ENCODE measurements at regions not wholly inside any gene's neighbourhood (a gene's known extent, or its start where the extent isn't known, plus 50 kb on each side); places are given as distances from the start of the nearest gene placed in this dataset.
"Not testable (repeated sequence)": the region's sequence is repeated elsewhere in the genome, so short reads cannot be mapped to it uniquely, and the experiment has no call there.

- no peak overlapping the region for H3K27ac Mint-ChIP-seq
- H3K9me3 Mint-ChIP-seq, result peaks cover 18% of the 10 kb centered on the region
- H3K36me3 Mint-ChIP-seq (ENCODE audit: low read depth), result no peaks in the 10 kb centered on the region
- H3K4me3 Mint-ChIP-seq, result no peak overlapping the region
- H3K27me3 Mint-ChIP-seq (ENCODE audit: low read depth), result peaks cover 4% of the 10 kb centered on the region
- peaks cover 2% of the 10 kb centered on the region for H3K4me1 Mint-ChIP-seq (ENCODE audit: low read depth)
Observed at GRCh38 chr5:34416501-34417008, 239.6 kb upstream of the RAI14 start.

GRCh38 chr5:34420191-34420590 lies 235.9 kb upstream of the RAI14 start:
- not testable (repeated sequence) for H3K4me3 Mint-ChIP-seq; H3K36me3 Mint-ChIP-seq (ENCODE audit: low read depth); H3K27ac Mint-ChIP-seq; H3K27me3 Mint-ChIP-seq (ENCODE audit: low read depth); H3K4me1 Mint-ChIP-seq (ENCODE audit: low read depth)
- H3K9me3 Mint-ChIP-seq, result peaks cover 18% of the 10 kb centered on the region

DNA sequence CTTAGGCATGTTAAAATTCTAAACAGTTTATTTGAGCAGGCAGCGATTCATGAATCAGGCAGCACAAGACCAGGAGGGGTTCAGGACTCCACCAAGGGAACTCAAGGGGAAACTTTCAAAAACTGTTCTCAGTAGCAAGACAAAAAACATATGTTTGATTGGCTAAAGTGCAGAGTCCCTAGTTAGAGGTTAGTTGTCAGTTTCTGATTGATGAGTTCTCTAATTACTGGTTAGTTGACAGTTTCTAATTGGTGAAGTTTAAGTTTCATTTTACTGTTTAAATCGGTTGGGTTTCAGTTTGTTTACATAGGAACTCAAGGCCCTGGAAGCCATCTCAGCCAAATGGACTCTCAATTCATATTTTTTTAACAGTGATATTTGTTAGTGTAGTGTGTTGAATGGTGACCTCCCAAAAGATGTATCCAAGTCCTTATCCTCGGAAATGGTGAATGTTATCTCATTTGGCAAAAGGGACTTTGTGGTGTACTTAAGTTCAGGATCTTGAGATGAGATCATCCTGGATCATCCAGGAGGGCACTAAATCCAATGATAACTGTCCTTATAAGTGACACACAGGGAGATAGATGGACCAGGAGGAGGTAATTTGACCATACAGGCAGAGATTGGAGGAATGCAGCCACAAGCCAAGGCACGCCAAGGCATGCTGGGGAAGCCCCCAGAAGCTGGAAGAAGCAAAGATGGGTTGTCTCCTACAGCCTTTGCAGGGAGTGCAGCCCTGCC lies 219.2 kb upstream of the RAI14 start:
- H3K4me3 Mint-ChIP-seq, result no peak overlapping the region
- peaks cover 3% of the 10 kb centered on the region for H3K9me3 Mint-ChIP-seq
- H3K27ac Mint-ChIP-seq, result no peak overlapping the region
- no peaks in the 10 kb centered on the region for H3K27me3 Mint-ChIP-seq (ENCODE audit: low read depth)
- no peaks in the 10 kb centered on the region for H3K4me1 Mint-ChIP-seq (ENCODE audit: low read depth)
- H3K36me3 Mint-ChIP-seq (ENCODE audit: low read depth), result no peaks in the 10 kb centered on the region

DNA sequence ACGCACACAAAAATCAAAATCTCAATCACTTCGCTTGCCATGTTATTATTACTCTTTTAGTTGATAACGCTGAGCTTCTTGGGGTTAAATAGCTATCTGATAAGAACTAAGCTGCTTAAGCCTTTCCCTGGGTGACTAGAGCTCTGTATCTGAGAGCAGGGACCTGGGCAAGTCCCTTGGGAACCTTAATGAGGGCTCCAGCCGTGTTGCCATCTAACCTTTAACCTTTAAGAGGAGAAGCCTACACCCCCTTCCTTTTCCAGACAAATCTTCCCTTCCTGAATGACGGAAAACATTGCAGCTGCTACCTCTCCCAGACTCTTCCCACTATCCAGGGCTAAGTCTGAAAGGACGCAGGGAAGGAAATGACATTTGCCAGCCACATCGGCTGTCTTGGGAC lies 216.5 kb upstream of the RAI14 start:
- Mint-ChIP-seq H3K36me3 (ENCODE audit: low read depth) (no peaks in the 10 kb centered on the region), H3K4me3 (no peak overlapping the region), H3K27ac (no peak overlapping the region), H3K9me3 (peaks cover 3% of the 10 kb centered on the region), H3K4me1 (ENCODE audit: low read depth) (no peaks in the 10 kb centered on the region), H3K27me3 (ENCODE audit: low read depth) (no peaks in the 10 kb centered on the region)

DNA sequence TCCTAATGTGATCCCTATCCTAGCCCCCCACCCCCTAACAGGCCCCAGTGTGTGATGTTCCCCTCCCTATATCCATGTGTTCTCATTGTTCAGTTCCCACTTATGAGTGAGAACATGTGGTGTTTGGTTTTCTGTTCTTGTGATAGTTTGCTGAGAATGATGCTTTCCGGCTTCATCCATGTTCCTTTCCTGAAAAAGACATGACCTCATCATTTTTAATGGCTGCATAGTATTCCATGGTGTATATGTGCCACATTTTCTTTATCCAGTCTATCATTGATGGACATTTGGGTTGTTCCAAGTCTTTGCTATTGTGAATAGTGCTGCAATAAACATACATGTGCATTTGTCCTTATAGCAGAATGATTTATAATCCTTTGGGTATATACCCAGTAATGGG lies 214.4 kb upstream of the RAI14 start:
- not testable (repeated sequence) for H3K4me1 Mint-ChIP-seq (ENCODE audit: low read depth); H3K4me3 Mint-ChIP-seq; H3K27ac Mint-ChIP-seq; H3K27me3 Mint-ChIP-seq (ENCODE audit: low read depth); H3K9me3 Mint-ChIP-seq; H3K36me3 Mint-ChIP-seq (ENCODE audit: low read depth)

- H3K4me1 Mint-ChIP-seq (ENCODE audit: low read depth), result no peaks in the 10 kb centered on the region
- no peak overlapping the region for H3K4me3 Mint-ChIP-seq
- H3K36me3 Mint-ChIP-seq (ENCODE audit: low read depth), result no peaks in the 10 kb centered on the region
- H3K9me3 Mint-ChIP-seq, result no peaks in the 10 kb centered on the region
- H3K27ac Mint-ChIP-seq, result no peak overlapping the region
- no peaks in the 10 kb centered on the region for H3K27me3 Mint-ChIP-seq (ENCODE audit: low read depth)
Observed at GRCh38 chr5:34447424-34447823, 208.7 kb upstream of the RAI14 start.

DNA sequence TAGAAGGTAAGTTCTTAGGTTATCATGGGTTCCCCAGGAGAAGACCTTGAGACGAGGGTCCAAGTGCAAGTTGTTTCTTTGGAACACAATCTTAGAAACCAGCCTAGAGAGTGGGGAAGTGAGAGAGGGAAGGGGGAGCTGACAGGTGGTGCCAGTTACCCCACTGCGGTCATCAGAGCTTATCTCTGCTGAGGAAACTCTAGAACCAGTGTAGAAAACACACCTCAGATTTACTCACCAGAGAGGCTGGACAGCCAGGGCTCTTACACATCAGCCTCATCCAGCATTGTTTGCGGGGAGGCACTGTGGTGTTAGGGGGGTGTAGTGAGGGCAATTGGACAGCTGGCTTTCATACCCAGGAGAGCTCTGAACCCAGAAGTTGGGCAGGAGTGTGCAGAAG lies 206.5 kb upstream of the RAI14 start:
- no peak overlapping the region for H3K27ac Mint-ChIP-seq
- H3K4me3 Mint-ChIP-seq, result no peak overlapping the region

GRCh38 chr5:34450338-34450737 lies 205.8 kb upstream of the RAI14 start:
- H3K9me3 Mint-ChIP-seq, result no peaks in the 10 kb centered on the region
- H3K4me3 Mint-ChIP-seq, result no peak overlapping the region
- no peaks in the 10 kb centered on the region for H3K4me1 Mint-ChIP-seq (ENCODE audit: low read depth)
- H3K36me3 Mint-ChIP-seq (ENCODE audit: low read depth), result no peaks in the 10 kb centered on the region
- H3K27ac Mint-ChIP-seq, result no peak overlapping the region
- no peaks in the 10 kb centered on the region for H3K27me3 Mint-ChIP-seq (ENCODE audit: low read depth)

More for the DNA sequence above, 206.5 kb upstream of the RAI14 start:
- Mint-ChIP-seq H3K27me3 (ENCODE audit: low read depth) (no peaks in the 10 kb centered on the region), H3K4me1 (ENCODE audit: low read depth) (no peaks in the 10 kb centered on the region), H3K36me3 (ENCODE audit: low read depth) (no peaks in the 10 kb centered on the region), H3K9me3 (no peaks in the 10 kb centered on the region)

DNA sequence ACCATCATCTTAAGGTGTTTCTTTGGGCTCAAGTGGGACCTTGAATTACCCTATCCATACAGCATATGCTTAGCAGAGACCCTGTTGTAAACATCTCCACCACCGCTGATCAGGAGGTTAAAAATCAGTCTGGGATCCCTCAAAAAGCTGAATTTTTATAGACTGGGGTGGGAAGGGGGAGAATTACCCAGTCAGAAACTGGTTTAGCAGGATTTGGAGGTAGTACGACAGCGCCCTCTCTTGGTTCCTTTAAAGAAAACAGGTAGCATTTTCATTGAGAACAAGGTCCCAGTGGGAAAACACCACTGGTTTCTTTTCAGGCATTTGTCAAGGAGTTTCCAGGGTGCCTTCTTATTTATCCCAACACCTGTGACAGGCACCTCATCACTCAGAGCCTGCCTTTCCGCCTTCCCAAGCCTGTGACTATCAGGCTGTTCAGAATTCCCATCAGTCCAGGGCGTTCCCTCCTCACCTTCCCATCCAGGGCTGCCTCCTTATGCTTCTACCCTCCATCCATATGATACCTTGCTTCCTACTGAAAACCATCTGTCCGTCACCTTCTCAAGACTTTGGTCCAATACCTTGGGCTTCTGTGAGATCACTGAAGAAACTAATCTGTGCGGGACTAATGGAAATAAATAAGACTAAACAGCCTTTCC lies 203.8 kb upstream of the RAI14 start:
- Mint-ChIP-seq H3K9me3 (no peaks in the 10 kb centered on the region), H3K36me3 (ENCODE audit: low read depth) (no peaks in the 10 kb centered on the region), H3K4me3 (no peak overlapping the region), H3K4me1 (ENCODE audit: low read depth) (no peaks in the 10 kb centered on the region), H3K27me3 (ENCODE audit: low read depth) (peaks cover 4% of the 10 kb centered on the region), H3K27ac (no peak overlapping the region)

GRCh38 chr5:34455098-34455497 lies 201.0 kb upstream of the RAI14 start:
- Mint-ChIP-seq H3K4me3 (no peak overlapping the region), H3K4me1 (ENCODE audit: low read depth) (no peaks in the 10 kb centered on the region), H3K27me3 (ENCODE audit: low read depth) (peaks cover 4% of the 10 kb centered on the region), H3K9me3 (peaks cover 4% of the 10 kb centered on the region), H3K36me3 (ENCODE audit: low read depth) (peaks cover 2% of the 10 kb centered on the region), H3K27ac (no peak overlapping the region)

DNA sequence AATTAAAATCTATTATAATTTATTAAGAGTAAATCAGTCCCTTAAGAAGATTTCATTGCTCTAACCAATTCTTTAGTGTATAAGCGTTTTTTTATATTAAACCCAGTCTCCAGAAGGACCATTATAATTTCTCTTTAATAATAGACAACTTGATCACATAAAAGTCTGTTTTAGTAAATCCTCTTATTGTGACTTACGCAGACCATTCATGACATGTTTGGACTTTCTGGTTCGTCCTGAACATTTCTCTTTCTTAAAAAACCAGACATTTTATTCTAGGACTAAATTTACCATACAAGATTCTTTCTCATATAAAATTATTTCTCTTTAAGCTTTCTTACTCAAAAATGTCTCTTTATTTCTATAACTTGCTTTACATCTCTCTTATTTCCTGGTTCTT lies 196.2 kb upstream of the RAI14 start:
- Mint-ChIP-seq H3K9me3 (peaks cover 21% of the 10 kb centered on the region), H3K27me3 (ENCODE audit: low read depth) (peaks cover 4% of the 10 kb centered on the region), H3K4me1 (ENCODE audit: low read depth) (no peaks in the 10 kb centered on the region), H3K4me3 (no peak overlapping the region), H3K36me3 (ENCODE audit: low read depth) (peaks cover 2% of the 10 kb centered on the region), H3K27ac (no peak overlapping the region)

- Mint-ChIP-seq H3K27me3 (ENCODE audit: low read depth) (peaks cover 6% of the 10 kb centered on the region), H3K4me1 (ENCODE audit: low read depth) (peaks cover 2% of the 10 kb centered on the region), H3K9me3 (peaks cover 21% of the 10 kb centered on the region), H3K27ac (no peak overlapping the region), H3K36me3 (ENCODE audit: low read depth) (peaks cover 2% of the 10 kb centered on the region), H3K4me3 (no peak overlapping the region)
Observed at GRCh38 chr5:34460496-34460895, 195.6 kb upstream of the RAI14 start.

GRCh38 chr5:34464829-34465228 lies 191.3 kb upstream of the RAI14 start:
- Mint-ChIP-seq H3K27me3 (ENCODE audit: low read depth) (peaks cover 4% of the 10 kb centered on the region), H3K4me1 (ENCODE audit: low read depth) (peaks cover 12% of the 10 kb centered on the region), H3K36me3 (ENCODE audit: low read depth) (no peaks in the 10 kb centered on the region), H3K4me3 (no peak overlapping the region), H3K27ac (no peak overlapping the region), H3K9me3 (peaks cover 17% of the 10 kb centered on the region)

GRCh38 chr5:34465301-34465700 lies 190.8 kb upstream of the RAI14 start:
- not testable (repeated sequence) for H3K4me3 Mint-ChIP-seq; H3K27ac Mint-ChIP-seq; H3K36me3 Mint-ChIP-seq (ENCODE audit: low read depth); H3K27me3 Mint-ChIP-seq (ENCODE audit: low read depth)
- H3K9me3 Mint-ChIP-seq, result peaks cover 17% of the 10 kb centered on the region
- H3K4me1 Mint-ChIP-seq (ENCODE audit: low read depth), result peaks cover 12% of the 10 kb centered on the region

Data from T-helper 1 cell treated with Interleukin-12 subunit alpha and Interleukin-12 subunit beta and Interleukin-4 antibody, amounts not matched to agents 30 μg/mL and 1 μg/mL, for 36 hours (primary cell).